GM06990 (cell line): ENCODE measurements at regions not wholly inside any gene's neighbourhood (a gene's known extent, or its start where the extent isn't known, plus 50 kb on each side); places are given as distances from the start of the nearest gene placed in this dataset.

ENCODE experiments used
- DNase-seq: peaks from one replicate; pipeline ENCODE4 v3.0.0-alpha.2; 2011; ENCODE audit not compliant: insufficient read length; ENCODE audit errors: extremely low read depth
- H3K27me3 ChIP-seq: replicated peaks from 2 replicates; pipeline ENCODE4 v1.6.0; 2011; ENCODE audit warnings: low read length; ENCODE audit not compliant: control insufficient read depth, insufficient read depth
- H3K36me3 ChIP-seq: 2 replicates; pipeline ENCODE4 v1.5.1; 2011; ENCODE audit warnings: low read length; ENCODE audit not compliant: control insufficient read depth, insufficient read depth
- H3K4me3 ChIP-seq: replicated peaks from 2 replicates; pipeline ENCODE4 v1.5.1; 2011; ENCODE audit warnings: low read depth, mild to moderate bottlenecking, control low read depth, low read length
- CTCF ChIP-seq: IDR thresholded peaks from 2 replicates; pipeline ENCODE4 v1.5.1; 2011; ENCODE audit warnings: low read length, control low read depth, mild to moderate bottlenecking, inconsistent platforms; ENCODE audit not compliant: insufficient read depth, poor library complexity, severe bottlenecking

- Histone ChIP-seq H3K27me3 (no peaks in the 10 kb centered on the region), H3K4me3 (no peak overlapping the region), H3K36me3 (no peaks in the 10 kb centered on the region)
- DNase-seq: no peak
- TF ChIP-seq CTCF: no peak
Observed at GRCh38 chr9:80957801-80958200, 731.5 kb downstream of the TLE1 start.

DNA sequence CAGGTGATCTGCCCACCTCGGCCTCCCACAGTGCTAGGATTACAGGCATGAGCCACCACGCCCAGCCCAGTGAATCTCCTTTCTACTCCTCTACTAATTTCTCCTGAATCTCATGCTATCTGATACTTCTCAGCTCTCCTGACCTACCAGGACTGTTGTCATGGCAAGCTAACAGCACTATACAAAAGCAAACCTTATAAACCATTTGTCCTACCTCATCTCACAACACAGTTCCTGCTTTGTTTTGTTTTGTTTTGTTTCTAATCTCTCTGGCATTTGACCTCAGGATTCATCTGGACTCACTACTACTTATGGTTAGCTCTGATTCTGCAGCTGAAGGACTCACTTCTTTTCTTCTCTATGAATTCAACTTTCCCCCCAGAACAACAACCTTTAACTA, 734.8 kb downstream of the TLE1 start:
- no peak for DNase-seq
- Histone ChIP-seq H3K27me3 (no peaks in the 10 kb centered on the region), H3K4me3 (no peak overlapping the region), H3K36me3 (no peaks in the 10 kb centered on the region)
- no peak for TF ChIP-seq CTCF

- DNase-seq: no peak
- TF ChIP-seq CTCF: no peak
- H3K4me3 ChIP-seq: no peak overlapping the region
Observed at GRCh38 chr9:80952363-80952922, 736.9 kb downstream of the TLE1 start.

GRCh38 chr9:80951675-80952074, 737.7 kb downstream of the TLE1 start:
- TF ChIP-seq CTCF: no peak
- DNase-seq: no peak
- no peaks in the 10 kb centered on the region for H3K36me3 ChIP-seq

More at GRCh38 chr9:80952363-80952922, 736.9 kb downstream of the TLE1 start:
- H3K36me3 ChIP-seq: no peaks in the 10 kb centered on the region
- no peaks in the 10 kb centered on the region for H3K27me3 ChIP-seq

DNA sequence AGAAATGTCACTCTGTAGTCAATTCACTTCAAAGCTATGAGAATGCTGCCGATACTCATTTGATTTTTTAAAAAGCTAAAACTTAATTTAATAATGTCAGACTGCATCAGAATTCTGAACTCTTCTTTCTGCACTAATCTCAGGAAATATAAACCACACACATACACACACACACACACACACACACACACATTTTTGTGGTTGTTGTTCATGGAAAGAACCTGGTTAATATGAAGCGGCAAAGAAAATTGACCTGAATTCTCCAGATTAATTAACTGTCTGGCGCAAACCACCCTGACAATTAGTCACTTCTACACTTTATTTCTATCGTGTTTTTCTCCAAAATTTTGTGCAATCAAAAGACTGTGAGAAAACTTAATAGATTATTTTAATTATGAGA, 740.5 kb downstream of the TLE1 start:
- no peak for TF ChIP-seq CTCF
- Histone ChIP-seq H3K27me3 (no peaks in the 10 kb centered on the region), H3K36me3 (no peaks in the 10 kb centered on the region), H3K4me3 (no peak overlapping the region)
- DNase-seq: no peak

More at GRCh38 chr9:80951675-80952074, 737.7 kb downstream of the TLE1 start:
- no peaks in the 10 kb centered on the region for H3K27me3 ChIP-seq
- H3K4me3 ChIP-seq: no peak overlapping the region

DNA sequence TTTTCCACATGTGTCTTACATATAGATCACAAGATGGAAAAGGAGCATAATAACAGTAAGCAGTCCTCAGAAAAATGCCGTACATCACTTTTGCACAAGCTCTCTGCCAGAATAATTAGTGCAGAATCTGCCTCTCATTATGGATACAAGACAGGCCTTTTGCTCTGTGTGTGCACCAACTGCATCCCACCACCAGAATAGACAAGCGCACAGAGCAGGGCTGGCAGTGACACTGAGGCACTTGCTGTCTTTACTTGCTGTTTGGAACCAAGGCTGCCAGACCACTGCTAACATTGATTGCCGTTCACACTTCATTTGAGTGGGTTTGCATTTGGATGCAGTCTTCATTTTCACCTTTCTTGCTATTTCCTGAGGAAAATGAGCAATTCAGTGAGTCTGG, 741.3 kb downstream of the TLE1 start:
- DNase-seq: no peak
- H3K36me3 ChIP-seq: no peaks in the 10 kb centered on the region
- H3K4me3 ChIP-seq: no peak overlapping the region
- no peaks in the 10 kb centered on the region for H3K27me3 ChIP-seq
- TF ChIP-seq CTCF: no peak
